GM12864 (cell line): ENCODE measurements at regions not wholly inside any gene's neighbourhood (a gene's known extent, or its start where the extent isn't known, plus 50 kb on each side); places are given as distances from the start of the nearest gene placed in this dataset.

Experiments used
- DNase-seq: peaks from one replicate; pipeline ENCODE4 v3.0.0-alpha.2; 2011; ENCODE audit warnings: low read depth
- H3K4me3 ChIP-seq: 2 replicates; pipeline ENCODE4 v1.5.1; 2011; ENCODE audit warnings: mild to moderate bottlenecking, low read depth, low read length, control low read depth
- CTCF ChIP-seq: IDR thresholded peaks from 2 replicates; pipeline ENCODE4 v1.5.1; 2011; ENCODE audit warnings: low read depth, mild to moderate bottlenecking, moderate library complexity, low read length, control low read depth, inconsistent platforms; ENCODE audit errors: missing control alignments

GRCh38 chr16:11488304-11488703, 98.4 kb downstream of the LITAF start:
- no peak for DNase-seq
- H3K4me3 ChIP-seq: no peak overlapping the region
- no peak for TF ChIP-seq CTCF

GRCh38 chr16:11491524-11491923, 95.2 kb downstream of the LITAF start:
- DNase-seq: no peak
- no peak for TF ChIP-seq CTCF
- no peak overlapping the region for H3K4me3 ChIP-seq

GRCh38 chr16:11492808-11493530, 93.8 kb downstream of the LITAF start:
- H3K4me3 ChIP-seq: no peak overlapping the region
- DNase-seq: no peak
- no peak for TF ChIP-seq CTCF

GRCh38 chr16:11493531-11493929, 93.2 kb downstream of the LITAF start:
- no peak for DNase-seq
- TF ChIP-seq CTCF: no peak
- no peak overlapping the region for H3K4me3 ChIP-seq

GRCh38 chr16:11494029-11494428, 92.7 kb downstream of the LITAF start:
- no peak for TF ChIP-seq CTCF
- DNase-seq: no peak
- H3K4me3 ChIP-seq: no peak overlapping the region

GRCh38 chr16:11494433-11494832, 92.3 kb downstream of the LITAF start:
- H3K4me3 ChIP-seq: no peak overlapping the region
- no peak for TF ChIP-seq CTCF
- DNase-seq: no peak

- no peak for DNase-seq
- TF ChIP-seq CTCF: no peak
- H3K4me3 ChIP-seq: no peak overlapping the region; the same call in 1 of the 2 replicates
These were observed 91.7 kb downstream of the LITAF start for GRCh38 chr16:11495066-11495407.
